GM13976 (cell line): ENCODE measurements at regions not wholly inside any gene's neighbourhood (a gene's known extent, or its start where the extent isn't known, plus 50 kb on each side); places are given as distances from the start of the nearest gene placed in this dataset.

Experiments
- DNase-seq: peaks from one replicate; pipeline ENCODE4 v3.0.0; 2012; ENCODE audit warnings: low spot score
- in situ Hi-C: fragments of 300-500 bp; cut with MboI; formaldehyde crosslinking; loops from one replicate; pipeline ENCODE4 v1.12.0; 2022; ENCODE audit warnings: low sequenced_read_pairs, mixed read lengths, inconsistent platforms; ENCODE audit not compliant: unreplicated experiment
- TF ChIP-seq, protein P1 (sequence below): IDR thresholded peaks from 2 replicates; pipeline ENCODE4 v1.5.1; 2012; ENCODE audit warnings: borderline replicate concordance, mild to moderate bottlenecking; ENCODE audit not compliant: insufficient read depth; ENCODE audit errors: extremely low read depth, missing control alignments, control extremely low read depth

DNA sequence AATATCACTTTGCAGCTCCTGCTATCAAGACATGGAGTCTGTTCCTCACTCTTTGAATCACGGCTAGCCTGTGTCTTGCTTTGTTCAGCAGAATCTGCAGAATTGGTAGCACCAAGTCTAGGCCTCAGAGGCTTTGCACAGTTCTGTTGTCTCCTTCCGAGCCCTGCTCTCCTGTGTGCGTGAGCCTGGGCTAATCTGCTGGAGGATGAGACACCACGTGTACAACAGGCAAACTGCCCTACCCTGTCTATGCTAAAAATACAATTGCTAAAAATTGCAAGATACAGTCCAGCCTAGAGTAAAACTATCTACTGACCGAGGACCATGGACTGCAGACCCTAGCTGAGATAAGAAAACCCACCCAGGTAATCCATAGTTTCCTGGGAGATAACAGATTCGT is 484.7 kb downstream of the NPIPA7 start:
- in situ Hi-C loops: loop anchor here (25.0 kb wide), 3 partner anchors 324 to 699 kb away; partner anchors contain the start of gene XYLT1
- TF ChIP-seq, protein P1, sequence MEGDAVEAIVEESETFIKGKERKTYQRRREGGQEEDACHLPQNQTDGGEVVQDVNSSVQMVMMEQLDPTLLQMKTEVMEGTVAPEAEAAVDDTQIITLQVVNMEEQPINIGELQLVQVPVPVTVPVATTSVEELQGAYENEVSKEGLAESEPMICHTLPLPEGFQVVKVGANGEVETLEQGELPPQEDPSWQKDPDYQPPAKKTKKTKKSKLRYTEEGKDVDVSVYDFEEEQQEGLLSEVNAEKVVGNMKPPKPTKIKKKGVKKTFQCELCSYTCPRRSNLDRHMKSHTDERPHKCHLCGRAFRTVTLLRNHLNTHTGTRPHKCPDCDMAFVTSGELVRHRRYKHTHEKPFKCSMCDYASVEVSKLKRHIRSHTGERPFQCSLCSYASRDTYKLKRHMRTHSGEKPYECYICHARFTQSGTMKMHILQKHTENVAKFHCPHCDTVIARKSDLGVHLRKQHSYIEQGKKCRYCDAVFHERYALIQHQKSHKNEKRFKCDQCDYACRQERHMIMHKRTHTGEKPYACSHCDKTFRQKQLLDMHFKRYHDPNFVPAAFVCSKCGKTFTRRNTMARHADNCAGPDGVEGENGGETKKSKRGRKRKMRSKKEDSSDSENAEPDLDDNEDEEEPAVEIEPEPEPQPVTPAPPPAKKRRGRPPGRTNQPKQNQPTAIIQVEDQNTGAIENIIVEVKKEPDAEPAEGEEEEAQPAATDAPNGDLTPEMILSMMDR: no peak
- no peak for DNase-seq

DNA sequence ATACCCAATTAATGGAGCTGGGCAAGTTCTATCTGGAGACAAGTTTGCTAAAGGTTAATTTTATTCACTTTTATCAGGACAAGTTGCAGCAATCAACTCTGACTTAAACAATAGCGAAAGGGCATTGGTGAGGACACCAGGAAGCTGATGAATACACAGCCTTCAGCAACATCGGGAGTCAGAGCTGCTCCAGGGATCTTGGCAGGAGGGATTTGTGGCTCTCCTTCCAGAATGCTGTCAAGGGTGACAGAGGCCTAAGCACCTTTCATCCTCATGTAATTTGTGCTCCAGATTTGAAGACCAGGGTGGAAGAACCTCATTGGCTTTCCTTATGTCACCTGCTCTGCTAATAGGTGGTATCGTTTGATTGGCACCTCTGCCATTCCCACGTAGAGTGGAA is 485.6 kb downstream of the NPIPA7 start:
- in situ Hi-C loops: loop anchor here (25.0 kb wide), 3 partner anchors 323 to 698 kb away; partner anchors contain the start of gene XYLT1
- TF ChIP-seq, protein P1: no peak
- no peak for DNase-seq

DNA sequence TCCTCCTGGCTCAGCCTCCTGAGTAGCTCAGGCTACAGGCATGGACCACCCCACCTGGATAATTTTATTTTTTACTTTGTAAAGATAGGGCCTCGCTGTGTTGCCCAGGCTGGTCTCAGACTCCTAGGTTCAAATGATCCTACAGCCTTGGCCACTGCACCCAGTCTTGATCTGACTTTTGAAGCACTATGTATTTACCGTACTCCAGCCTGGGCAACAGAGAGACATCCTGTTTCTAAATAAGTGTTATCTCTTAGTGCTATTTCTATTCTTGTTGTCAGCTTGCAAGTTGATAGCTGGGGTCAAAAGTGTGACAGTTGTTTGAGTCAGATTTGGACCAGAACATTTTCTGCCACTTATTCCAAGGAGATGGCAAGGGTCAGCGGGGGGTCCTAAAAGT is 486.4 kb downstream of the NPIPA7 start:
- DNase-seq: peak; percentile 18
- in situ Hi-C loops: loop anchor here (25.0 kb wide), 3 partner anchors 322 to 697 kb away; partner anchors contain the start of gene XYLT1
- TF ChIP-seq, protein P1: no peak

DNA sequence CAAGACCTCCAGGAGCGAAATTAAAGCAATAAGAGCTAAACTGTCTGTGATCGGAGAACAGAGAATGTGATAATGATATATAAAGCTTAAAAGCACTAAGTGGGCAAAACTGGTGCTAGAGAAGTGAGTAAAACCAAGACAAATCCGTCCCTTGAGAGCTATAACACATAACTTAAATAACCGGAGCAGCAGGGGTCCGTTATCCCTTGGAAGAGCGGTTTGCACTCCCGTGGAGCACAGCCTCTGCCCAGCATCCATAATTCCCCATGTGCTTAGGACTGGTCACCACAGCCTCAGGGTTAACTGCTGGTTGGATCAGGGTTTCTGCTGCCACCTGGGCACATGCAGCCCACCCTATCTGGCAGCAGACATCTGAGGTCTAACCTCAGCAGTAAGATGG is 489.0 kb downstream of the NPIPA7 start:
- TF ChIP-seq, protein P1: no peak
- in situ Hi-C loops: loop anchor here (25.0 kb wide), 3 partner anchors 319 to 694 kb away; partner anchors contain the start of gene XYLT1
- DNase-seq: no peak

DNA sequence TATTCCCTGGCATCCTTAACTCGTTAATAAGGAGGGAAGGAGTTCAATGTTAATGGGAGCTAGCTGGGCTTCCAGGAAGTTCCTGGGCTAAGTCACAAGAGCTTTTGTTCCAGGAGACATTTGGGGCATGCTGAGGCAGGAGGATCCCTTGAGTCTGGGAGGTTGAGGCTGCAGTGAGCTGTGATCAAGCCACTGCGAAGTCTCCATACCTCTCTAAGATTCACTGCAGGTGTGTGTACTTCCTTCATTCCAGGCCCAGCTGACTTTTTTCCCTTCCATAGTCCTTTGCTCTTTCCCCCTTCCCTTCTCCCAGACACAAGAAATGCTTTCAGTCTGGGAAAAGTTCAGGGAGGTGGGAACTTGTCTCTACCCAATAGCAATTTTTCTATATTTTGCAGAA is 489.8 kb downstream of the NPIPA7 start:
- DNase-seq: no peak
- TF ChIP-seq, protein P1: no peak
- in situ Hi-C loops: loop anchor here (25.0 kb wide), 3 partner anchors 319 to 694 kb away; partner anchors contain the start of gene XYLT1

DNA sequence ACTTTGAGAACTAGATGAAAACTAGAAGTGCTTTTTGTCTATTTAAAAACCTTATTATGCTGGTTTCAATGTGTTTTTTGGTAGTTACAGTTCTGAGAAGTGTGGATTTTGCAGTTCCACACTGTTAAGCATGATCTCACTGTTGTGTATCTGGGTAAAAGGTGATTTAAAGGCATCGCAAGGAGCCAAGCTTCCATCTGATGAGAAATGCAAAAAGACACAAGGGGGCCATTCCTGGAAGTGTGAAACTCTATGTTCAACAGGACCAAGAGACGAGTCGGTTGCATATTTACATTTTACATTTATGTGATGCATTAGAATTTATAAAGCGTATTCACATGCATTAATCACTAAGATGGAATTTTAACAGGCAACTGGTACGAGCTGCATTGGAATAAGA is 490.8 kb downstream of the NPIPA7 start:
- no peak for DNase-seq
- TF ChIP-seq, protein P1: no peak
- in situ Hi-C loops: loop anchor here (25.0 kb wide), 3 partner anchors 318 to 693 kb away; partner anchors contain the start of gene XYLT1
